ENCODE measurements at regions not wholly inside any gene's neighbourhood (a gene's known extent, or its start where the extent isn't known, plus 50 kb on each side); places are given as distances from the start of the nearest gene placed in this dataset.
"Not testable (repeated sequence)": the region's sequence is repeated elsewhere in the genome, so short reads cannot be mapped to it uniquely, and the experiment has no call there.

GRCh38 chr5:106986006-106986405, 684.7 kb downstream of the EFNA5 start:
- Histone ChIP-seq H3K4me3 (no peak overlapping the region), H3K27me3 (no peaks in the 10 kb centered on the region), H3K4me1 (no peaks in the 10 kb centered on the region), H3K9me3 (no peaks in the 10 kb centered on the region), H3K27ac (no peak overlapping the region), H3K36me3 (no peaks in the 10 kb centered on the region)
- TF ChIP-seq, protein P1, sequence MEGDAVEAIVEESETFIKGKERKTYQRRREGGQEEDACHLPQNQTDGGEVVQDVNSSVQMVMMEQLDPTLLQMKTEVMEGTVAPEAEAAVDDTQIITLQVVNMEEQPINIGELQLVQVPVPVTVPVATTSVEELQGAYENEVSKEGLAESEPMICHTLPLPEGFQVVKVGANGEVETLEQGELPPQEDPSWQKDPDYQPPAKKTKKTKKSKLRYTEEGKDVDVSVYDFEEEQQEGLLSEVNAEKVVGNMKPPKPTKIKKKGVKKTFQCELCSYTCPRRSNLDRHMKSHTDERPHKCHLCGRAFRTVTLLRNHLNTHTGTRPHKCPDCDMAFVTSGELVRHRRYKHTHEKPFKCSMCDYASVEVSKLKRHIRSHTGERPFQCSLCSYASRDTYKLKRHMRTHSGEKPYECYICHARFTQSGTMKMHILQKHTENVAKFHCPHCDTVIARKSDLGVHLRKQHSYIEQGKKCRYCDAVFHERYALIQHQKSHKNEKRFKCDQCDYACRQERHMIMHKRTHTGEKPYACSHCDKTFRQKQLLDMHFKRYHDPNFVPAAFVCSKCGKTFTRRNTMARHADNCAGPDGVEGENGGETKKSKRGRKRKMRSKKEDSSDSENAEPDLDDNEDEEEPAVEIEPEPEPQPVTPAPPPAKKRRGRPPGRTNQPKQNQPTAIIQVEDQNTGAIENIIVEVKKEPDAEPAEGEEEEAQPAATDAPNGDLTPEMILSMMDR (IDR thresholded peaks at IDR 0.05), result no peak
- DNase-seq, result no peak
- intact Hi-C loops (cut with DNase I; ENCODE audit: low total_unique reads), result no loop called here

- TF ChIP-seq, protein P1 (IDR thresholded peaks at IDR 0.05), result no peak
- no peaks in the 10 kb centered on the region for H3K36me3 ChIP-seq
- intact Hi-C loops (cut with DNase I; ENCODE audit: low total_unique reads), result no loop called here
- H3K4me3 ChIP-seq, result no peak overlapping the region
- DNase-seq, result no peak
- H3K27ac ChIP-seq, result no peak overlapping the region
- H3K4me1 ChIP-seq, result no peaks in the 10 kb centered on the region
- H3K27me3 ChIP-seq, result no peaks in the 10 kb centered on the region
- H3K9me3 ChIP-seq, result no peaks in the 10 kb centered on the region
Measured at GRCh38 chr5:106985174-106985573, 685.6 kb downstream of the EFNA5 start.

GRCh38 chr5:106979178-106979577, 691.6 kb downstream of the EFNA5 start:
- H3K4me3 ChIP-seq; H3K4me1 ChIP-seq; H3K27ac ChIP-seq; H3K27me3 ChIP-seq; H3K36me3 ChIP-seq; intact Hi-C loops (cut with DNase I; ENCODE audit: low total_unique reads); DNase-seq; H3K9me3 ChIP-seq: not testable (repeated sequence)

DNA sequence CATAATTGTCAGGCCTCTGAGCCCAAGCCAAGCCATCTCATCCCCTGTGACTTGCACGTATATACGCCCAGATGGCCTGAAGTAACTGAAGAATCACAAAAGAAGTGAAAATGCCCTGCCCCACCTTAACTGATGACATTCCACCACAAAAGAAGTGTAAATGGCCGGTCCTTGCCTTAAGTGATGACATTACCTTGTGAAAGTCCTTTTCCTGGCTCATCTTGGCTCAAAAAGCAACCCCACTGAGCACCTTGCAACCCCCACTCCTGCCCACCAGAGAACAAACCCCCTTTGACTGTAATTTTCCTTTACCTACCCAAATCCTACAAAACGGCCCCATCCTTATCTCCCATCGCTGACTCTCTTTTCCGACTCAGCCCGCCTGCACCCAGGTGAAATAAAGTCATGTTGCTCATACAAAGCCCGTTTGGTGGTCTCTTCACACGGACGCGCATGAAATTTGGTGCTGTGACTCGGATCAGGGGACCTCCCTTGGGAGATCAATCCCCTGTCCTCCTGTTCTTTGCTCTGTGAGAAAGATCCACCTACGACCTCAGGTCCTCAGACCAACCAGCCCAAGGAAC, 692.1 kb downstream of the EFNA5 start:
- H3K9me3 ChIP-seq; DNase-seq; H3K27me3 ChIP-seq; H3K36me3 ChIP-seq; H3K4me3 ChIP-seq; intact Hi-C loops (cut with DNase I; ENCODE audit: low total_unique reads); H3K27ac ChIP-seq; H3K4me1 ChIP-seq: not testable (repeated sequence)

GRCh38 chr5:106976363-106976762, 694.4 kb downstream of the EFNA5 start:
- no peak for DNase-seq
- no peaks in the 10 kb centered on the region for H3K4me1 ChIP-seq
- H3K36me3 ChIP-seq, result no peaks in the 10 kb centered on the region
- no peak overlapping the region for H3K27ac ChIP-seq
- no peaks in the 10 kb centered on the region for H3K27me3 ChIP-seq
- intact Hi-C loops (cut with DNase I; ENCODE audit: low total_unique reads), result no loop called here
- no peaks in the 10 kb centered on the region for H3K9me3 ChIP-seq
- TF ChIP-seq, protein P1 (IDR thresholded peaks at IDR 0.05), result no peak
- H3K4me3 ChIP-seq, result no peak overlapping the region

- Histone ChIP-seq H3K4me1 (no peaks in the 10 kb centered on the region), H3K27ac (no peak overlapping the region), H3K36me3 (no peaks in the 10 kb centered on the region), H3K27me3 (no peaks in the 10 kb centered on the region), H3K4me3 (no peak overlapping the region), H3K9me3 (no peaks in the 10 kb centered on the region)
- no peak for DNase-seq
- intact Hi-C loops (cut with DNase I; ENCODE audit: low total_unique reads), result no loop called here
- TF ChIP-seq, protein P1 (IDR thresholded peaks at IDR 0.05), result no peak
Measured at GRCh38 chr5:106974272-106974671, 696.5 kb downstream of the EFNA5 start.
